GM13977 (cell line): ENCODE measurements at regions not wholly inside any gene's neighbourhood (a gene's known extent, or its start where the extent isn't known, plus 50 kb on each side); places are given as distances from the start of the nearest gene placed in this dataset.
"Not testable (repeated sequence)": the region's sequence is repeated elsewhere in the genome, so short reads cannot be mapped to it uniquely, and the experiment has no call there.

Experiments
- DNase-seq: peaks from one replicate; pipeline ENCODE4 v3.0.0; 2012; ENCODE audit warnings: low spot score
- in situ Hi-C: fragments of 300-500 bp; cut with MboI; formaldehyde crosslinking; loops from one replicate; pipeline ENCODE4 v1.12.0; 2022; ENCODE audit warnings: low sequenced_read_pairs, low pct_unique_long_range_greater_than_20kb, mixed read lengths, inconsistent platforms; ENCODE audit not compliant: unreplicated experiment
- TF ChIP-seq, protein P1 (sequence below): IDR thresholded peaks from 2 replicates; pipeline ENCODE4 v1.5.1; 2012; ENCODE audit warnings: mild to moderate bottlenecking, control low read depth; ENCODE audit not compliant: insufficient read depth; ENCODE audit errors: extremely low read depth, missing control alignments

DNA sequence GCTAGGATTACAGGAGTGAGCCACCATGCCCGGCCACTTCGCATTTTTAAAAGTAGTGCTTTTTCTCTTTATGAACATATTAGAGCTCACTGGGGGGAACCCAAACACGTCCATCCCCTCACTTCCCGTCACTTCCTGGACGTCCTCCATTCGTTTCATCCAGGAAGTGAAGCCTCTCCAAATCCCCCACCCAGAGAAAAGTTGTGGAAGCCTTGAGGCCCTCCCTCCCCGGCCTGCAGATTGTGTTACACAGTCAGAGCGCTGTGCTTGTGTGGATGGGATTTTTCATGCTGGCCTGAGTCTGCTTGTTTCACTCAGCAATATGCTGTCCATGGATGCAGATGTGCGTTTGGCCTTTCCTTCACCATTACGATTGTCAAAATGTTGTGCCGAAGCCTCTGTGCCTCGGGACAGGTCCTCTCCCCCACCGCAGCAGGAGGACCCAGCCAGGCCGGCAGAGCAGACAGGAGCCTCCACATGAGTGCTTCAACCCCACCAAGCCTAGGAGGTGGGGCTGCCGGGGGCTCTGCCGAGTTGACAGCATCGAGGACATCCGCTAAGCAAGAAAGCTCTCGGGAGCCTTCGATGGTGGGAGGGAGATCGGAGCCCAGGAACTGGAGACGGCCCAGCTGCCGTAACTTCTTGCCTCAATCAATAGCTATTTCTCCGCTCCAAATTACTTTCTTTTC is 121.6 kb upstream of the PPP1R26 start:
- no peak for DNase-seq
- in situ Hi-C loops: no loop called here
- TF ChIP-seq, protein P1, sequence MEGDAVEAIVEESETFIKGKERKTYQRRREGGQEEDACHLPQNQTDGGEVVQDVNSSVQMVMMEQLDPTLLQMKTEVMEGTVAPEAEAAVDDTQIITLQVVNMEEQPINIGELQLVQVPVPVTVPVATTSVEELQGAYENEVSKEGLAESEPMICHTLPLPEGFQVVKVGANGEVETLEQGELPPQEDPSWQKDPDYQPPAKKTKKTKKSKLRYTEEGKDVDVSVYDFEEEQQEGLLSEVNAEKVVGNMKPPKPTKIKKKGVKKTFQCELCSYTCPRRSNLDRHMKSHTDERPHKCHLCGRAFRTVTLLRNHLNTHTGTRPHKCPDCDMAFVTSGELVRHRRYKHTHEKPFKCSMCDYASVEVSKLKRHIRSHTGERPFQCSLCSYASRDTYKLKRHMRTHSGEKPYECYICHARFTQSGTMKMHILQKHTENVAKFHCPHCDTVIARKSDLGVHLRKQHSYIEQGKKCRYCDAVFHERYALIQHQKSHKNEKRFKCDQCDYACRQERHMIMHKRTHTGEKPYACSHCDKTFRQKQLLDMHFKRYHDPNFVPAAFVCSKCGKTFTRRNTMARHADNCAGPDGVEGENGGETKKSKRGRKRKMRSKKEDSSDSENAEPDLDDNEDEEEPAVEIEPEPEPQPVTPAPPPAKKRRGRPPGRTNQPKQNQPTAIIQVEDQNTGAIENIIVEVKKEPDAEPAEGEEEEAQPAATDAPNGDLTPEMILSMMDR: no peak

DNA sequence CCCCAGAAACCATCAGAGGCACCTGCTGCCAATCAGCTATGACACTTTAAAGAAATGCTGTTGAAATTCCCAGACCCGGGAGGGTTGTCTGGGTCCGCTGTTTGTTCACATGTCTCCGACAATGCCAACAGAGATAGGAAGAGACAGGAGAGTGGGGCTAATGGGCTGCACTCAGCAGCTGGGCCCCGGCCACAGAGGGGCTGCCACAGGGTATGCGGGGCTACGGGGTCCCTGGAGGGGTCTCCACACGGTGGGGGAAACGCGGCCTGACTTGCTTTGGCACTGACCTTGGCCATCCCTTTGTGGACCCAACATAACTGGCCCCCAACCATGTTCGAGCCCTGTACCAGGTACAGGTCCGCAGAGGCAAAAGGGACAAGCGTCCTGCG is 121.0 kb upstream of the PPP1R26 start:
- in situ Hi-C loops: no loop called here
- no peak for DNase-seq
- TF ChIP-seq, protein P1: no peak

GRCh38 chr9:135359764-135360163 is 119.8 kb upstream of the PPP1R26 start:
- TF ChIP-seq, protein P1: no peak
- no peak for DNase-seq
- in situ Hi-C loops: no loop called here

DNA sequence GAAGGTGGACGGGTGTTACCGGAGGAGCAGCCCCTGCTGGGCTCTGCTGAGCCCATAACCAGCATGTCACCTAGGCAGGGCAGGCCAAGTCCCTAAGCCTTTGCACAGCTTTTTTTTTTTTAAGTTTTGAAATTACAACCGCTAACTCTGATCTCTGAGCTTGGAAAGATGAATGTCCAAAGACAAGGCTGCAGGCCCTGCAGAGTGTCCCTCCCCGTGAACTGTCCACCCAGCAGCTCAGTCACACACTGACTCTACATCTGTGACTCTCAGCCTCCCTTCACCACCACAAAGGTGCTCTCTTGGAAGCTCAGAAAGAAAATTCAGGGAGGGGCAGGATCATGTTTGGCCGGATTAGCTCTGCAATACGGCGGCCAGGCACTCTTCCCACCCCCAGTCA is 119.0 kb upstream of the PPP1R26 start:
- TF ChIP-seq, protein P1: no peak
- in situ Hi-C loops: no loop called here
- DNase-seq: no peak

GRCh38 chr9:135361668-135362067 is 117.9 kb upstream of the PPP1R26 start:
- in situ Hi-C loops, DNase-seq: not testable (repeated sequence)

DNA sequence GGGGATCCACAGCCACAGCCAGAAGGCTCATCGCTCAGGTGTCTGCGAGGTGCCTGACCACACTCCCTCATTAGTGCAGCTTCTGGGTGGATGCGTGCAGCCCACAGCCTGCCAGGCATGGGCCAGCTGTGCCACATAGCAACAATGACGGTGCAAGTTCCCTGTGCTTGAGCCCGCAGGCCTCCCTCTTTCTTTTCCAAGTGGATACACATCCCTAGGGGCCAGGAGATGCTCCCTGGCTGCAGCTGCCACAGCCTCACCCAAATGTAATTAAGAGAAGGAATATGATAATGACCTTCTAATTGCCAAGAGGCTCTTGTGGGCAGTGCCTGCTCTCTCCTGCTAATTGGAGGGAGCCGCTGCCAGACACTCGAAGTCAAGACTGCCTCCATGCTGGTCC is 116.0 kb upstream of the PPP1R26 start:
- no peak for DNase-seq
- TF ChIP-seq, protein P1: no peak
- in situ Hi-C loops: no loop called here

GRCh38 chr9:135365013-135365768 is 114.4 kb upstream of the PPP1R26 start:
- in situ Hi-C loops: no loop called here
- no peak for DNase-seq
- TF ChIP-seq, protein P1: no peak
